Astrocyte (in vitro differentiated cells and primary cell): ENCODE measurements at regions not wholly inside any gene's neighbourhood (a gene's known extent, or its start where the extent isn't known, plus 50 kb on each side); places are given as distances from the start of the nearest gene placed in this dataset.

Experiments used
- DNase-seq: peaks from one replicate; pipeline ENCODE4 v3.0.0-alpha.2; 2010; ENCODE audit warnings: low read depth
- FAIRE-seq: peaks from 2 replicates; lab custom pipeline; 2011; peaks lifted over from hg19 to GRCh38; lab: Jason Lieb, UNC
- H2AFZ ChIP-seq: 2 replicates; pipeline ENCODE4 v1.6.0; 2012; ENCODE audit warnings: low read depth, low read length, inconsistent platforms
- H3K27ac ChIP-seq: 2 replicates; pipeline ENCODE4 v1.5.1; 2011; ENCODE audit warnings: low read depth, low read length, inconsistent platforms
- H3K27me3 ChIP-seq: 2 replicates; pipeline ENCODE4 v1.6.0; 2011; ENCODE audit warnings: low read length, inconsistent platforms; ENCODE audit not compliant: insufficient read depth
- H3K36me3 ChIP-seq: 2 replicates; pipeline ENCODE4 v1.5.1; 2011; ENCODE audit warnings: low read length, inconsistent platforms; ENCODE audit not compliant: insufficient read depth
- H3K4me1 ChIP-seq: 2 replicates; pipeline ENCODE4 v1.5.1; 2011; ENCODE audit warnings: low read length, inconsistent platforms; ENCODE audit not compliant: insufficient read depth
- H3K4me2 ChIP-seq: 2 replicates; pipeline ENCODE4 v1.6.0; 2012; ENCODE audit warnings: low read length, inconsistent platforms
- H3K4me3 ChIP-seq: 2 replicates; pipeline ENCODE4 v1.5.1; 2011; ENCODE audit warnings: low read depth, mild to moderate bottlenecking, low read length, inconsistent platforms; ENCODE audit not compliant: insufficient read depth
- H3K79me2 ChIP-seq: 2 replicates; pipeline ENCODE4 v1.6.0; 2012; ENCODE audit warnings: mild to moderate bottlenecking, low read length, inconsistent platforms; ENCODE audit not compliant: insufficient read depth
- H3K9ac ChIP-seq: 2 replicates; pipeline ENCODE4 v1.6.0; 2012; ENCODE audit warnings: mild to moderate bottlenecking, low read length, inconsistent platforms
- H3K9me3 ChIP-seq: 2 replicates; pipeline ENCODE4 v1.5.1; 2012; ENCODE audit warnings: low read depth, mild to moderate bottlenecking, low read length, inconsistent platforms; ENCODE audit not compliant: insufficient read depth
- H4K20me1 ChIP-seq: 2 replicates; pipeline ENCODE4 v1.6.0; 2012; ENCODE audit warnings: low read length, inconsistent platforms; ENCODE audit not compliant: insufficient read depth
- H3K27ac Mint-ChIP-seq: one replicate; pipeline ENCODE4 v1.8.0; 2021; ENCODE audit warnings: mild to moderate bottlenecking, mixed read lengths; ENCODE audit not compliant: unreplicated experiment
- H3K27me3 Mint-ChIP-seq: one replicate; pipeline ENCODE4 v1.8.0; 2021; ENCODE audit warnings: low read depth, mixed read lengths; ENCODE audit not compliant: unreplicated experiment
- H3K36me3 Mint-ChIP-seq: one replicate; pipeline ENCODE4 v1.8.0; 2021; ENCODE audit warnings: low read depth, mixed read lengths; ENCODE audit not compliant: unreplicated experiment
- H3K4me1 Mint-ChIP-seq: one replicate; pipeline ENCODE4 v1.8.0; 2021; ENCODE audit warnings: low read depth, mixed read lengths; ENCODE audit not compliant: unreplicated experiment
- H3K4me3 Mint-ChIP-seq: one replicate; pipeline ENCODE4 v1.8.0; 2021; ENCODE audit warnings: mild to moderate bottlenecking, moderate library complexity, mixed read lengths; ENCODE audit not compliant: unreplicated experiment
- H3K9me3 Mint-ChIP-seq: one replicate; pipeline ENCODE4 v1.8.0; 2021; ENCODE audit warnings: mild to moderate bottlenecking, mixed read lengths; ENCODE audit not compliant: unreplicated experiment
- EZH2 ChIP-seq: IDR thresholded peaks from 2 replicates; pipeline ENCODE4 v1.6.1; 2012; ENCODE audit warnings: mild to moderate bottlenecking, low read length, inconsistent platforms; ENCODE audit not compliant: insufficient read depth
- TF ChIP-seq, protein P1 (sequence below): IDR thresholded peaks from 2 replicates; pipeline ENCODE4 v1.5.1; 2011; ENCODE audit warnings: low read depth, mild to moderate bottlenecking, inconsistent platforms, low read length, moderate library complexity; ENCODE audit not compliant: insufficient read depth

GRCh38 chr4:26237916-26238315, 82.9 kb upstream of the RBPJ start:
- H3K27me3 ChIP-seq, result no peaks in the 10 kb centered on the region
- Mint-ChIP-seq H3K4me1 (peaks cover 18% of the 10 kb centered on the region), H3K9me3 (no peaks in the 10 kb centered on the region), H3K27me3 (no peaks in the 10 kb centered on the region), H3K4me3 (no peak overlapping the region), H3K27ac (no peak overlapping the region), H3K36me3 (no peaks in the 10 kb centered on the region)
- H3K9ac ChIP-seq, result no peak overlapping the region
- H3K27ac ChIP-seq, result no peak overlapping the region
- peaks cover 12% of the 10 kb centered on the region for H3K4me1 ChIP-seq
- H3K4me2 ChIP-seq, result no peak overlapping the region
- H2AFZ ChIP-seq, result no peak overlapping the region
- H3K36me3 ChIP-seq, result no peaks in the 10 kb centered on the region
- H3K79me2 ChIP-seq, result no peaks in the 10 kb centered on the region
- H4K20me1 ChIP-seq, result no peaks in the 10 kb centered on the region
- H3K4me3 ChIP-seq, result no peak overlapping the region
- DNase-seq, result no peak
- no peak for TF ChIP-seq EZH2
- TF ChIP-seq, protein P1, sequence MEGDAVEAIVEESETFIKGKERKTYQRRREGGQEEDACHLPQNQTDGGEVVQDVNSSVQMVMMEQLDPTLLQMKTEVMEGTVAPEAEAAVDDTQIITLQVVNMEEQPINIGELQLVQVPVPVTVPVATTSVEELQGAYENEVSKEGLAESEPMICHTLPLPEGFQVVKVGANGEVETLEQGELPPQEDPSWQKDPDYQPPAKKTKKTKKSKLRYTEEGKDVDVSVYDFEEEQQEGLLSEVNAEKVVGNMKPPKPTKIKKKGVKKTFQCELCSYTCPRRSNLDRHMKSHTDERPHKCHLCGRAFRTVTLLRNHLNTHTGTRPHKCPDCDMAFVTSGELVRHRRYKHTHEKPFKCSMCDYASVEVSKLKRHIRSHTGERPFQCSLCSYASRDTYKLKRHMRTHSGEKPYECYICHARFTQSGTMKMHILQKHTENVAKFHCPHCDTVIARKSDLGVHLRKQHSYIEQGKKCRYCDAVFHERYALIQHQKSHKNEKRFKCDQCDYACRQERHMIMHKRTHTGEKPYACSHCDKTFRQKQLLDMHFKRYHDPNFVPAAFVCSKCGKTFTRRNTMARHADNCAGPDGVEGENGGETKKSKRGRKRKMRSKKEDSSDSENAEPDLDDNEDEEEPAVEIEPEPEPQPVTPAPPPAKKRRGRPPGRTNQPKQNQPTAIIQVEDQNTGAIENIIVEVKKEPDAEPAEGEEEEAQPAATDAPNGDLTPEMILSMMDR, result no peak
- no peaks in the 10 kb centered on the region for H3K9me3 ChIP-seq
- no peak for FAIRE-seq

DNA sequence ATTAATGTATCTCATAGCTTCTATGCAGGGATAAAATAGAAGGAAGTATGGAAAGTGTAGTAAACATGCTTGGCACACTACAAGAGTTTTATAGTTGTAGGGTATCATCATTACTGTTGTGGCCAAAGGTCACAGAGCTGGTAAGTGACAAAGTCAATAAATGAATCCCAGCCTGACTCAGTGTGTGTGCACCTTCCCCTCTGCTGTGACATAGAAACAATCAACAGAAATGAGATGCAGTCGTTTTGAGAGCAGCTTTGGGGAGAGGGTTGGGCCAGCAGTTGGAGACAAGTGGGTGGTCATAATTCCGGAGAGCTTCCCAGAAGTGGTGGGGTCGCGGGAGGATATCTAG, 82.4 kb upstream of the RBPJ start:
- peaks cover 12% of the 10 kb centered on the region for H3K4me1 ChIP-seq
- no peak overlapping the region for H3K27ac ChIP-seq
- H2AFZ ChIP-seq, result peak overlapping the region; percentile 55
- no peak overlapping the region for H3K4me3 Mint-ChIP-seq
- peaks cover 18% of the 10 kb centered on the region for H3K4me1 Mint-ChIP-seq
- no peaks in the 10 kb centered on the region for H3K36me3 ChIP-seq
- peak overlapping the region; percentile 64 for H3K27ac Mint-ChIP-seq
- no peaks in the 10 kb centered on the region for H3K27me3 ChIP-seq
- no peaks in the 10 kb centered on the region for H3K27me3 Mint-ChIP-seq
- H3K9me3 ChIP-seq, result no peaks in the 10 kb centered on the region
- no peak overlapping the region for H3K4me3 ChIP-seq
- DNase-seq (no peak), FAIRE-seq (no peak)
- H3K4me2 ChIP-seq, result peak overlapping the region; percentile 73
- H3K36me3 Mint-ChIP-seq, result no peaks in the 10 kb centered on the region
- no peak for TF ChIP-seq EZH2
- TF ChIP-seq, protein P1, result no peak
- no peaks in the 10 kb centered on the region for H4K20me1 ChIP-seq
- H3K79me2 ChIP-seq, result no peaks in the 10 kb centered on the region
- H3K9me3 Mint-ChIP-seq, result no peaks in the 10 kb centered on the region
- peak overlapping the region; percentile 13 for H3K9ac ChIP-seq

- H3K9ac ChIP-seq, result peak overlapping the region; percentile 13
- peak overlapping the region; percentile 9 for H3K4me3 ChIP-seq
- Mint-ChIP-seq H3K27ac (peak overlapping the region; percentile 64), H3K4me1 (peaks cover 18% of the 10 kb centered on the region), H3K27me3 (no peaks in the 10 kb centered on the region), H3K4me3 (peak overlapping the region; percentile 31), H3K36me3 (no peaks in the 10 kb centered on the region), H3K9me3 (no peaks in the 10 kb centered on the region)
- peak; percentile 59 for DNase-seq
- no peaks in the 10 kb centered on the region for H3K27me3 ChIP-seq
- no peaks in the 10 kb centered on the region for H4K20me1 ChIP-seq
- no peaks in the 10 kb centered on the region for H3K79me2 ChIP-seq
- no peak overlapping the region for H3K27ac ChIP-seq
- H2AFZ ChIP-seq, result peak overlapping the region; percentile 55
- peaks cover 12% of the 10 kb centered on the region for H3K4me1 ChIP-seq
- TF ChIP-seq, protein P1, result no peak
- no peak for TF ChIP-seq EZH2
- peak; percentile 20 for FAIRE-seq
- H3K4me2 ChIP-seq, result peak overlapping the region; percentile 73
- no peaks in the 10 kb centered on the region for H3K36me3 ChIP-seq
- H3K9me3 ChIP-seq, result no peaks in the 10 kb centered on the region
These were observed 81.8 kb upstream of the RBPJ start for GRCh38 chr4:26238778-26239679.
